Smooth muscle cell (in vitro differentiated cells): ENCODE measurements at regions not wholly inside any gene's neighbourhood (a gene's known extent, or its start where the extent isn't known, plus 50 kb on each side); places are given as distances from the start of the nearest gene placed in this dataset.

ENCODE experiments used
- DNase-seq: peaks from one replicate; lab custom pipeline; 2025; ENCODE audit not compliant: unreplicated experiment; lab: John Stamatoyannopoulos, UW
- H2AFZ ChIP-seq: fragments of 200-600 bp; sonication (generic); 2 replicates; pipeline ENCODE4 v1.6.0; 2016; ENCODE audit warnings: antibody characterized with exemption, low read depth, mild to moderate bottlenecking
- H3F3A ChIP-seq: fragments of 200-600 bp; sonication (generic); 2 replicates; pipeline ENCODE4 v1.6.0; 2017; ENCODE audit warnings: antibody characterized with exemption, low read depth
- H3K27ac ChIP-seq: fragments of 200-600 bp; sonication (generic); 2 replicates; pipeline ENCODE4 v1.5.1; 2016; ENCODE audit warnings: low read depth, mild to moderate bottlenecking
- H3K27me3 ChIP-seq: fragments of 200-600 bp; sonication (generic); 2 replicates; pipeline ENCODE4 v1.6.1; 2016; ENCODE audit warnings: low read depth, mild to moderate bottlenecking
- H3K36me3 ChIP-seq: fragments of 200-600 bp; sonication (generic); 2 replicates; pipeline ENCODE4 v1.5.1; 2016; ENCODE audit warnings: low read depth
- H3K4me1 ChIP-seq: fragments of 200-600 bp; sonication (generic); 2 replicates; pipeline ENCODE4 v1.5.1; 2016; ENCODE audit warnings: low read depth
- H3K4me2 ChIP-seq: fragments of 200-600 bp; sonication (generic); 2 replicates; pipeline ENCODE4 v1.6.0; 2016; ENCODE audit warnings: mild to moderate bottlenecking
- H3K4me3 ChIP-seq: fragments of 200-600 bp; sonication (generic); 2 replicates; pipeline ENCODE4 v1.5.1; 2016; ENCODE audit warnings: mild to moderate bottlenecking
- H3K79me2 ChIP-seq: fragments of 200-600 bp; sonication (generic); 2 replicates; pipeline ENCODE4 v1.6.0; 2016; ENCODE audit warnings: low read depth, mild to moderate bottlenecking
- H3K9ac ChIP-seq: fragments of 200-600 bp; sonication (generic); 2 replicates; pipeline ENCODE4 v1.6.0; 2016; ENCODE audit warnings: low read depth
- H3K9me3 ChIP-seq: fragments of 200-600 bp; sonication (generic); replicated peaks from 2 replicates; pipeline ENCODE4 v1.5.1; 2016; ENCODE audit warnings: low read depth
- H4K20me1 ChIP-seq: fragments of 200-600 bp; sonication (generic); 2 replicates; pipeline ENCODE4 v1.6.0; 2016; ENCODE audit warnings: low read depth
- CTCF ChIP-seq: fragments of 200-600 bp; sonication (generic); IDR thresholded peaks from 2 replicates; pipeline ENCODE4 v1.5.1; 2017; ENCODE audit warnings: borderline replicate concordance, mild to moderate bottlenecking, antibody characterized with exemption; ENCODE audit not compliant: insufficient read depth, poor library complexity, severe bottlenecking
- WGBS: methylation state at CpG from one replicate; pipeline ENCODE4 v1.1.7; 2016; ENCODE audit warnings: low lambda C conversion rate; 5-methylcytosine and 5-hydroxymethylcytosine counted together

DNA sequence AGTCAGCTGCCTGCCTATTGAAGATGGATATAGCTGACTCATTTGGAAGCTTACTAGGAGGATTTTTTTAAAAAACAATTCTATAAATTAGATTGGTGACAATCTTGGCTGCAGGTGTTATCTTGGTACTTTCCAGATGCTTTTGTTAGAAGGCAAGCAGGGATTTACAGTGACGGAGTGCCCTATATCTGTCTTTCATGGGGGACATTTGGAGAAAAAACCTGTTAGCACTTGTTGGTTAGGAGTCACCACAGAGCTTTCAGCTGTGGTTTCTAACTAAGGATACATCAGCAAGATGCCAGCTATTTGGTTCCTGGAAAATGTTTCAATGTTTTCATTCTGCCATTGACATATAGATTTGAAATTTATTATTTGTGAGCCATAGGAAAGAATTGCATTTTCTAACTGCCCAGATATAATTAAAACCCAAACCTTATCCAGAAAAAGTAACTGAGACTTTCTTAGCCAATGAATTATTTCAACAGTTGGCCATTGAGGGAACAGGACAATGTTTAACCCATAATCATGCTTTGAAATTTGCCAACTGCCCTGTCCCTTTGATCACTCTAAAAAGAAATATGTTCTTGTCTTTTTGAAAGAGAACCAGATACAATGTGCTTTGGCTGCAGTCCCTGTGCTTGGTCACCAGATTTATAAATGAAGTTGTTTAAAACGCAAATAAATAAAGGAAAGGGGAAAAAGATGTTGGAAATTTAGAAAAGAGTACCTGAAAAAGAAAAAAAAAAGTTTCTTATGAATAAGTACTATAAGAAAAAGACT, 761.0 kb upstream of the CXADR start:
- TF ChIP-seq CTCF, result no peak

DNA sequence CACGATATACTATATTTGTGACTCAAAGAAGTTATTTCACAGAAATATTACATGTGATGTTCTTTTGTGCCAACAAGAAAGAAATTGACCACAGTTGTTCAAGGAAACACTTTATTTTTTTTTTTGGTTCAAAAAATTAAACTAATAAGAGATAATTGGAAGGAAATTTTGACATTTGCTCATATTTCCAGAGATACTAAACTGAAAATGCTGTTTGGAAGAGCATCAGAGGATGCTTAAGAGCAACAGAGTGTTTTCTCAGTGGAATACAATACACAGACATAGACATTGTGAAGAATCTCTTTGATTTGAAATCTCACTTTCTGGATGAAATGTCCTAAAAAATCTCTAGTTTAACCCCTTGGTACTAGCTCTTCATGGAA, 760.4 kb upstream of the CXADR start:
- WGBS, result 94% methylated on average over 1 of the region's 1 CpG
- H3K9ac ChIP-seq, result no peak overlapping the region
- no peak overlapping the region for H3K27ac ChIP-seq
- DNase-seq, result no peak
- no peaks in the 10 kb centered on the region for H3K36me3 ChIP-seq
- no peaks in the 10 kb centered on the region for H3K9me3 ChIP-seq
- H3K4me3 ChIP-seq, result no peak overlapping the region
- TF ChIP-seq CTCF, result no peak
- H2AFZ ChIP-seq, result no peak overlapping the region
- H3F3A ChIP-seq, result no peaks in the 10 kb centered on the region
- H3K79me2 ChIP-seq, result no peaks in the 10 kb centered on the region
- no peaks in the 10 kb centered on the region for H4K20me1 ChIP-seq
- H3K27me3 ChIP-seq, result no peaks in the 10 kb centered on the region
- no peak overlapping the region for H3K4me2 ChIP-seq
- H3K4me1 ChIP-seq, result no peaks in the 10 kb centered on the region

More for the DNA sequence above, 761.0 kb upstream of the CXADR start:
- no peaks in the 10 kb centered on the region for H3K9me3 ChIP-seq
- H3F3A ChIP-seq, result no peaks in the 10 kb centered on the region
- no peaks in the 10 kb centered on the region for H3K79me2 ChIP-seq
- no peaks in the 10 kb centered on the region for H3K4me1 ChIP-seq
- no peak overlapping the region for H3K9ac ChIP-seq
- no peak for DNase-seq
- no peaks in the 10 kb centered on the region for H4K20me1 ChIP-seq
- 64% methylated on average over 2 of the region's 2 CpGs for WGBS
- H3K27ac ChIP-seq, result no peak overlapping the region
- no peak overlapping the region for H2AFZ ChIP-seq
- no peaks in the 10 kb centered on the region for H3K36me3 ChIP-seq
- H3K4me3 ChIP-seq, result no peak overlapping the region
- no peaks in the 10 kb centered on the region for H3K27me3 ChIP-seq
- no peak overlapping the region for H3K4me2 ChIP-seq

- no peak for TF ChIP-seq CTCF
- DNase-seq, result no peak
- Histone ChIP-seq H3K4me3 (no peak overlapping the region), H3K4me2 (no peak overlapping the region), H3K79me2 (no peaks in the 10 kb centered on the region), H3K4me1 (no peaks in the 10 kb centered on the region), H3K9ac (no peak overlapping the region), H2AFZ (no peak overlapping the region), H3K9me3 (no peaks in the 10 kb centered on the region), H3K36me3 (no peaks in the 10 kb centered on the region), H3F3A (no peaks in the 10 kb centered on the region), H4K20me1 (no peaks in the 10 kb centered on the region), H3K27me3 (no peaks in the 10 kb centered on the region), H3K27ac (no peak overlapping the region)
Observed at GRCh38 chr21:16755061-16755460, 757.8 kb upstream of the CXADR start.

DNA sequence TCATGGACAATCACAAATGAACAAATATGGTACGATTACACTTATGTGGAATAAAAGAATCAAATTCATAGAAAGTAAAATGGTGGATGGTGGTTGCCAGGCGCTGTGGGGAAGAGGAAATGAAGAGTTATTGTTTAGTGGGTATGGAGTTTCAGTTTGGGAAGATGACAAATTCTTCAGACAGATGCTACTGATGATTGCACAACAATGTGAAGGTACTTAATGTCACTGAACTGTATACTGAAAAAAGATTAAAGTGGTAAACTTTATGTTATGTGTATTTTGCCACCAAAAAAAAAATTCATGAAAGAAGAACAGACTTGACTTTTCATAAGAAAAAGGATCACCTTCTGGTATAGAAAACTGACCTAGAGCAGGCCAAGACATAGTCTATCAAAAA, 745.6 kb upstream of the CXADR start:
- no peak overlapping the region for H3K27ac ChIP-seq
- H3K36me3 ChIP-seq, result no peaks in the 10 kb centered on the region
- no peak for DNase-seq
- no peaks in the 10 kb centered on the region for H3K27me3 ChIP-seq
- H3F3A ChIP-seq, result no peaks in the 10 kb centered on the region
- H2AFZ ChIP-seq, result no peak overlapping the region
- H3K4me1 ChIP-seq, result no peaks in the 10 kb centered on the region
- 87% methylated on average over 2 of the region's 2 CpGs for whole genome bisulfite sequencing
- no peak overlapping the region for H3K4me3 ChIP-seq
- no peaks in the 10 kb centered on the region for H3K9me3 ChIP-seq
- TF ChIP-seq CTCF, result no peak
- no peaks in the 10 kb centered on the region for H4K20me1 ChIP-seq
- no peaks in the 10 kb centered on the region for H3K79me2 ChIP-seq
- no peak overlapping the region for H3K4me2 ChIP-seq
- no peak overlapping the region for H3K9ac ChIP-seq
